CD4-positive, alpha-beta T cell treated with Interleukin-10 for 1 hour (primary cell): ENCODE measurements at regions not wholly inside any gene's neighbourhood (a gene's known extent, or its start where the extent isn't known, plus 50 kb on each side); places are given as distances from the start of the nearest gene placed in this dataset.

Experiments
- DNase-seq: peaks from one replicate; pipeline ENCODE4 v3.0.0-alpha.2; 2020

- no peak for DNase-seq
These were observed 749.1 kb upstream of the GRIA3 start for GRCh38 chrX:122434942-122435341.

GRCh38 chrX:122439831-122440230 lies 744.2 kb upstream of the GRIA3 start:
- no peak for DNase-seq

DNA sequence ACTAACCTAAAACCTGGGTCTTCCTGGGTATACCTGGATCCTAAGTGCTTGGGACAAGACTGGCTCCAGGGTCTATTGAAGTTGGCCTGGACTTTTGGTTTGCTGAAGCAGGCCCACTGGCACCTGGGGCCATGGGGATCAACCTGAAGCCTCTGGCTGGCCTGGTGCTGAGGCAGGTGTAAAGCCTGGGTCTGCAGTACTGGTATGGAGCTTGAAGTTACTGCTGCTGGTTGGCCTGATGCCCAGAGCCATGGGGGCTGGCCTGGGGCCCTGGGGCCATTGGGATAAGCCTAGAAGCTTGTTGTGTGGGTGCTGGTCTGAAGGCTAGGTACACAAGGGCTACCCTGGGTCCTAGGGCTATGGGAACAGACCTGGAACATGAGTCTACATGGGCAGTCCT lies 743.2 kb upstream of the GRIA3 start:
- no peak for DNase-seq

DNA sequence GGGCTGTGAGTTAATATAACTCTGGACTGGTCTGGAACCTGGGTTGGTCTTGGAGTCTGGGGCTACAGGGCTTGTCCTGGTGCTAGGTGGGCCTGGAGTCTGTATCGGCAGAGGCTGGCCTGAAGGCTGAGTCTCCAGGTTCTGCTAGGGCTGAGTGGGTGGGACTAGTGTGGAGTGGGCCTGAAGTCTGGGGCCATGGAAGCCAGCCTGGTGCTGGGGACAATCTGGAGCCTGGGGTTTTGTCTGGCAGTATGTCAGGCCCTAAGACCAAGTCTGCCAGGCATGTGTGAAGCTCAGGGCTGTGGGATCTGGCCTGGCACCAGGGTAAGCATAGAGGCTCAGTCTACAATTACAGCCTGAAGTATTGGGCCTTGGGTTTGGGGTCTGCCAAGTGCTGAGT lies 742.6 kb upstream of the GRIA3 start:
- DNase-seq = no peak

- DNase-seq = no peak
These were observed 738.6 kb upstream of the GRIA3 start for GRCh38 chrX:122445466-122445865.

DNA sequence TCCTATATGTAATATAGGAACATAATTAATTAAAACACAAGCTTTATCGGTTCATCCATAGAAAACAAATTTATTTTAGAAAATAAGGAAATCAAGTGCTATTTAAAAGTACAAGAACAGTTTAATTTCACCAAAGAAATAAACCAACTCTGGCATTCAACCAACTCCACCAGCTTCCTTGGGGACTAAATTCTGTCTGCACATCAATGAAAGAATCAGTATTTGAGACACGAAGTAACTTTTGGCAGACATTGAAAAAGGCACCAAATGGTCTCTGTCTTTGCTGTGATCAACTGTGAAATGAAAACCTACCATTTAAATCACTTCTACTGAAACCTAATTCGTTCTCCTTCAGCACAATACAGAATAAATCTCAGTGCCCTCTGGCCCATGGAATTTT lies 719.7 kb upstream of the GRIA3 start:
- DNase-seq = no peak

- DNase-seq = no peak
These were observed 708.8 kb upstream of the GRIA3 start for GRCh38 chrX:122475306-122475705.

DNA sequence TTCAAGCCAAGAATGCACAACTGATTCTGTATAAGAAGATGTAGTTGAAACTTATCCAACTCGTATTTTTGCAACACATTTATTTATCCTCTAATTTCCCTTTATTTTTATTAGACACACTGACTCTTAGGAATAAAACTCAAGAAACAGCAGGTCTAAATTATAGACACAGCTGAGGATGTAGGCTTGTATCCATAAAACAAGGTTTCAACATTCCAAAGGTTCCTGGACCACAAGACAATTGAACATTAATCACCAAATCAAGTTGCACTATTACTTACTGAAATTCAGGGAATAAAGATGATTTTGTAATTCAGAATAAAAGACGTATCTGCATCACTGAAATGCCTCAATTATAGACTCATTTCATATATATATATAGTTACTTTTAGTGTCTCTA lies 683.5 kb upstream of the GRIA3 start:
- no peak for DNase-seq

DNA sequence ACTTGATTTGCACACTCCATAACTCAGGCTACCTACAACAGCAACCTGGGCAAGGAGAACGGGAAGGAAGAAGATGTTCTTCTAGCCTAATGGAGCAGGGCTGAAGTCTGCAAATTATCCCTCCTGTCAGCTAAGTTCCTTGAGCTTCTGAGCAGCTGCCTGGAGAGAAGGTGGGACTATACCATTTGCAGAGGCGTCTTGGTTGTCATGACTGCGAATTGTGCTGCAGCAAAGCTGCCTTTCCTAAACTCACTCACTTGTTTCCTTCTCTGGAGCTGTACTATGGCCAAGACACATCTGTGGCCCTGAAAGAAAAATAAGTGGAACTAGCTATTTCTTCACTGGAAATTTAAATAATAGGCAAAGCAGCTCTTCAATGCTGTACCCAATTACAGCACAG lies 682.4 kb upstream of the GRIA3 start:
- no peak for DNase-seq

DNA sequence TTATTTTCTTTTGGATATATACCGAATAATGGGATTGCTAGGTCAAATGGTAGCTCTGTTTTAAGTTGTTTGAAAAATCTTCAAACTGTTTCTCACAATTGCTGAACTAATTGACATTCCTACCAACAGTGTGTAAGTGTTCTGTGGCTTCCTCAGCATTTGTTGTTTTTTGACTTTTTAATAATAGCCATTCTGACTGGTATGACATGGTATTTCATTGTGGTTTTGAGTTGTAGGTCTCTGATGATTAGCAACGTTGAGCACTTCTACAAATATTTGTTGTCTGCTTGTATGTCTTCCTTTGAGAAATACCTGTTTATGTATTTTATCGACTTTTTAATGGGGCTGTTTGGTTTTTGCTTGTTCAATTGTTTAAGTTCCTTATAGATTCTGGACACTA lies 680.1 kb upstream of the GRIA3 start:
- no peak for DNase-seq

DNA sequence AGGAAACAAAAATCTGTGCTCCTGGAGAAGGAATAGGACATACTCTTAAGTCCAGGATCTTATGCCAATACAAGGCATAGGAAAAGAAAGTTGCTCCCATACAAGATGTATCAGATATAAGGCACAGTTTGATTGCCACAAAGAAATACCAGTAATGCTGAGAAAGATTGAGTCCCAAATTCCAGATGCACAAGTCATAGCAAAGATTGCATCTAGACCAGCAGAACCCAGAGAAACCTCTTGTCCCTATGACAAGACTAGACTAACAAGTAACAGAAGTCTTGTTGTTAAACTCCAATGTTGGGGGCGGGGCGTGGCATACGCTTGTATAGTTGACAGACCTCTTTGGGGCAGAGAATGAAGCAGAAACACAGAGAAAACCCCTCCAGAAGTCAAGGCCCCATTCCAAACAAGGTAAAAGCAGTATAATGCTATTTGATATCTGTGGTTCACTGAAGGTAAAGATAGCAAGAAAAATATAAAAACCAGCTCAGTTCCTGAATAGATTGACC lies 671.5 kb upstream of the GRIA3 start:
- DNase-seq = no peak

GRCh38 chrX:122517786-122518185 lies 666.3 kb upstream of the GRIA3 start:
- no peak for DNase-seq

DNA sequence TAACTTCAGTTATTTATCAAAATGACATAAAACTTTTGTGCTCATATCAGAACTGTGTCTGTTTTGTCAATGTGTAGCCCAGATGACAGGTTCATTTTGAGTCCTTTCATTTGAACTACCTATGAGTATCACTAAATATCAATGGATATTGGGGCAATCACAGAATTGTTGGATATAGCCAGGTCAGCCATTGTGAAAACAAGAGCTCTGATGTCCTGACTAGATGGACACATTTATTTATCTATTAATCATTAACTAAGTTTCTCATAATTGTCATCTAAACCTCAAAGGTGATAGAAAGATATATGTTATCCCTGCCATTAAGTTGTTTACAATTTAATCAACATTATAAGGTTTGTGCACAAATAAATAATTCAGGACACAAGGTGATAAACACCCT lies 638.3 kb upstream of the GRIA3 start:
- no peak for DNase-seq

DNA sequence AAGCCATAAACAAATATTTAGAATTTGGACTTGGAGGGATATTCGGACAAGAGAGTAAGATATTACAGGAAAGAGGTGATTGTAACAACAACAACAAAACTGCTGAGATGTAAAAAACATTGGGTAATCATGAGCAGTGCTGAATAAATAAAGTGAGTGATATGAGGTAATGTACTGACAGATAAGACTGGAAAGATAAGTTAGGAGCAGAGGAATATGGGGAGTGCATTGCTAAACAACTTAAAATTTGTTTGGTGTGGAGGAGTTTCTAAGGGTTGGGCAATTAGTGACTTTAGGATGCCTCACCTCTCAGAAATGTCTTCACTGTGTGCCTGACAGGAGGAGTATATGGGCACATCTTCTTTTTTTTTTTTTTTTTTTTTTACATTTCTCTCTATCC lies 637.8 kb upstream of the GRIA3 start:
- DNase-seq = no peak

- DNase-seq = no peak
These were observed 631.7 kb upstream of the GRIA3 start for GRCh38 chrX:122552286-122552800.

GRCh38 chrX:122555925-122556324 lies 628.2 kb upstream of the GRIA3 start:
- no peak for DNase-seq

- no peak for DNase-seq
These were observed 618.1 kb upstream of the GRIA3 start for GRCh38 chrX:122565952-122566351.

DNA sequence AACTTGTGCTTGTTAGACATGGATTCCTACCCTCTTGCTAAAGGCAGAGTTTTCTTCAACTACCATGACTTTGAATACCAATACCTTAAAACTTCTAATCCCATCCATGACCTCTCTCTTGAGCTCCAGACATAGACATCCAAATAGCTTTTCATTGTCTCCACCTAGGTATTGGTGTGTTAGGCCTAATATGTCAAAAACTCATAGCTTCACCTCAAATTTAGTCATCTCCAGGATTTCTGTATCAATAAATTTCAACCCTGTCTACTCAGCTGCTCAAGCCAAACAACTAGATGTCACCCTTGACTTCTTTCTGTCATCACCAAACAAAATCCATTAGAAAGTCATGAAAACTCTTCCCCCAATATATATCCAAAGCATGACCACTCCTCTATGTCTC lies 617.7 kb upstream of the GRIA3 start:
- DNase-seq = no peak

DNA sequence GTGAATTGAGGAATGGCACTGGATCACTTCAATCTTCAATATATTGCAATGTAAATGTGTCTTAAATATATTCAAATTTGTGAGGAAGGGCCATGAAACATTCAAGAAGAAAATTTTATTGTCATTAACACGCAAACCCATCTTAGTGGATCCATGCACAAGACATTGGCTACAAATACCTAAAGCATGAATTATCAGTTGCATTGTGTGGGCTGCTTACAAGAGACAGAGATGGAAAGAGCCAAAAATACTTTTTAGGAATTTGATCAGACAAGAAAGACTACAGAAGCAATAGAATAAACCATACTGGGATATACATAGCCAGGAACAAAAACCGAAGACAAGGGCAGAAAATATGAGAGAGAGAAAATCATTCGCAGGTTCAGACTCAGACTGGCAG lies 616.2 kb upstream of the GRIA3 start:
- DNase-seq = no peak

- no peak for DNase-seq
These were observed 611.6 kb upstream of the GRIA3 start for GRCh38 chrX:122572461-122572860.

DNA sequence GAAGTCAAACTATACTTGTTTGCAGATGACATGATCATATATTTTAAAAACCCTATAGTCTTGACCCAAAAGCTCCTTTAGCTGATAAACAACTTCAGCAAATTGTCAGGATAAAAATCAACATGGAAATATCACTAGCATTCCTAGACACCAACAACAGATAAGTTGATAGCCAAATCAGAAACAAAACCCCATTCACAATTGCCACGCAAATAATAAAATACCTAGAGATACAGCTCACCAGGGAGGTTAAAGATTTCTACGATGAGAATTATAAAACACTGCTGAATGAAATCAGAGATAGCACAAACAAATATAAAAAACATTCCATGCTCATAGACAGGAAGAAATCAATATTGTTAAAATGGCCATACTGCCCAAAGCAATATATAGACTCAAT lies 605.0 kb upstream of the GRIA3 start:
- no peak for DNase-seq

DNA sequence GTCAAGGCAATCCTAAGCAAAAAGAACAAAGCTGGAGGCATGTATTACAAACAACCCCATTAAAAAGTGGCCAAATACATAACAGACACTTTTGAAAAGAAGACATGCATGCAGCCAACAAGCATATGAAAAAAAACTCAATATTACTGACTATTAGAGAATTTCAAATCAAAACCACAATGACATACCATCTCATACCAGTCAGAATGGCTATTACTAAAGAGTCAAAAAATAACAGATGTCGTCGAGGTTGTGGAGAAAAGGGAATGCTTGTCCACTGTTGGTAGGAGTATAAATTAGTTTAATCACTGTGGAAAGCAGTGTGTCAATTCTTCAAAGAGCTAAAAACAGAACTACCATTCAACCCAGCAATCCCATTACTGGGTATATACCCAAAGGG lies 604.6 kb upstream of the GRIA3 start:
- no peak for DNase-seq

DNA sequence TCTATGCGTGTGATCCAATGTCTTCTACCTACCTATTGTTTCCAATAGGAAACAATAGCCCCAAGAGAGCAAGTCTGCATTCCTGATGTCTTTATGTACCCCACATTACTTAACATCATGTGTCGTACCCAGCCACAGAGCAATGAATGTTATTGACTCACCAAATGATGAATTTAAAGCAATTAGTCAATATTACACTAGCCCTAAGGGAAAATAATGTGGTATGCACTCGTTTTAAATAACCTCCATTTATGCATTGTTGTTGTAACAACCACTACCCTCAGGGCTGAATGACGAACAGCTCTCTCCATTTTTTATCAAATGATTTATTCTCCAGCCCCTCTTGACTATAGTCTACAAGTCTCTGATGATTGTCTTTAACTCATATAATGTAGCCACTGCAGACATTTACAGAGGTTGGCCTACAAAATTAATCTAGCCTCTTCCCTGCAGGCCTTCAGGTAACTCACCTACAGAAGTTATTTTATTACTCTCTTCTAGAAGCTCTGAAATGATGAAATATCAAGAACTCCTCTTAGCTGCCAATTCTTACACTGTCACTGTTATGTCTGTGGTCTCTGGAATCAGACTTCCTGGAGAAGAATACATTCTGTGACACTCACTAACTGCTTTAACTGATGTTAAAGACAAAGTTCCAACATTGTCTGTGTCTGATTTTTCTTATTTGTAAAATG lies 601.7 kb upstream of the GRIA3 start:
- DNase-seq = no peak

GRCh38 chrX:122582975-122583305 lies 601.1 kb upstream of the GRIA3 start:
- DNase-seq = no peak

DNA sequence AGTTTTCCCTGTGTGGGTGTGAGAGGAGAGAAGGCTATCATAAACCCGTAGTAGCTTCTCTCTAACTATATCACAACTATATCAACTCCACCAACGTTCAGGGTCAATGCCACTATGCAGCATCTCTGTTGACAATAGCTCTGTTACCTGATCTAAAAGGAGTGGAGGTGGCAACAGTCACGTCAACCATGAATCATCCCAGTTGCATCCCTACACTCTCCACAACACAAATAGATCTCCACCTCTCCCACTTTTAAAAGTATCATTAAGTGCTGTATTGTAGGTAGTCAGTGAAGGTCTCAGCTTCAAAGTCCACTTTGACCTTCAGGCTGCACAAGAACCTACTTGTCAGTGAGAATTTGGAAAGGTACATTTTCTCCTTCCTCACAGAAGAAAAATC lies 600.5 kb upstream of the GRIA3 start:
- no peak for DNase-seq
